ENCODE measurements at regions not wholly inside any gene's neighbourhood (a gene's known extent, or its start where the extent isn't known, plus 50 kb on each side); places are given as distances from the start of the nearest gene placed in this dataset.
A peak's percentile ranks its signal among the peaks of the same experiment; 100 is the strongest.

GRCh38 chr6:22621701-22622100 is 52.3 kb downstream of the HDGFL1 start:
- no peak for DNase-seq

- no peak for DNase-seq
Measured at GRCh38 chr6:22622351-22622750, 53.0 kb downstream of the HDGFL1 start.

GRCh38 chr6:22622813-22623212 is 53.4 kb downstream of the HDGFL1 start:
- DNase-seq, result no peak

- DNase-seq, result no peak
Measured at GRCh38 chr6:22627644-22628043, 58.3 kb downstream of the HDGFL1 start.

- DNase-seq, result no peak
Measured at GRCh38 chr6:22631091-22631490, 61.7 kb downstream of the HDGFL1 start.

- no peak for DNase-seq
Measured at GRCh38 chr6:22632581-22633145, 63.3 kb downstream of the HDGFL1 start.

GRCh38 chr6:22636452-22636851 is 67.1 kb downstream of the HDGFL1 start:
- DNase-seq, result no peak

- no peak for DNase-seq
Measured at GRCh38 chr6:22637782-22638181, 68.4 kb downstream of the HDGFL1 start.

- no peak for DNase-seq
Measured at GRCh38 chr6:22638320-22638719, 69.0 kb downstream of the HDGFL1 start.

GRCh38 chr6:22642254-22642653 is 72.9 kb downstream of the HDGFL1 start:
- no peak for DNase-seq

- no peak for DNase-seq
Measured at GRCh38 chr6:22643780-22644179, 74.4 kb downstream of the HDGFL1 start.

GRCh38 chr6:22647719-22648118 is 78.4 kb downstream of the HDGFL1 start:
- no peak for DNase-seq

- DNase-seq, result no peak
Measured at GRCh38 chr6:22651731-22652130, 82.4 kb downstream of the HDGFL1 start.

GRCh38 chr6:22653980-22654610 is 84.7 kb downstream of the HDGFL1 start:
- DNase-seq, result peak in 2 of 56 donors; percentile 6 to 8

GRCh38 chr6:22656706-22657351 is 87.5 kb downstream of the HDGFL1 start:
- no peak for DNase-seq

- peak in 50 of 56 donors; percentile 2 to 80 (median 44) for DNase-seq
Measured at GRCh38 chr6:22657352-22657980, 88.1 kb downstream of the HDGFL1 start.

GRCh38 chr6:22658183-22658582 is 88.8 kb downstream of the HDGFL1 start:
- DNase-seq, result no peak

GRCh38 chr6:22658934-22659333 is 89.6 kb downstream of the HDGFL1 start:
- DNase-seq, result no peak

- no peak for DNase-seq
Measured at GRCh38 chr6:22664968-22665367, 95.6 kb downstream of the HDGFL1 start.

- no peak for DNase-seq
Measured at GRCh38 chr6:22666021-22666420, 96.7 kb downstream of the HDGFL1 start.

- no peak for DNase-seq
Measured at GRCh38 chr6:22666586-22666985, 97.2 kb downstream of the HDGFL1 start.

GRCh38 chr6:22667855-22668254 is 98.5 kb downstream of the HDGFL1 start:
- no peak for DNase-seq

- DNase-seq, result no peak
Measured at GRCh38 chr6:22668307-22668706, 98.9 kb downstream of the HDGFL1 start.

Measured in nucleus accumbens (tissue), 56 donors.